ENCODE measurements at regions not wholly inside any gene's neighbourhood (a gene's known extent, or its start where the extent isn't known, plus 50 kb on each side); places are given as distances from the start of the nearest gene placed in this dataset.

DNA sequence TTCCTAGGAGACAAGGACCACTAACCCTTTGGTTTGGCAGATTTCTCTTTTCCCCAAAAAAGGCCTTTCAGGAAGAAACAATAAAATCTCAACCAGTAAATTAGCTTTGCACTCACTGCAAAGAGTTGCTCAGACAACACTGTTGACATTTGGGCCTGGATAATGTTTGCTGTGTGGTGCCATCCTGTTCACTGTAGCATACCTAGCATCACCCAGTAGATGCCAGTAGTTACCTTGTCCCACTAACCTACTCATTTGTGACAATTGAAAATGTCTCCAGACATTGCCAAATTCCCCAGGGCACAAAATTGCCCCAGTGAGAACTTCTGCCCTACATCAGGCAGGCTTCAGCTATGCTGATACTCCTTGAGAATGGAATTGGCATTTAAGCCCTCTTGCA lies 177.0 kb upstream of the ERCC4 start:
- DNase-seq: no peak

- no peak for DNase-seq
Observed at GRCh38 chr16:13743571-13743970, 176.4 kb upstream of the ERCC4 start.

- no peak for DNase-seq
Observed at GRCh38 chr16:13756411-13757140, 163.4 kb upstream of the ERCC4 start.

- DNase-seq: no peak
Observed at GRCh38 chr16:13766334-13766733, 153.6 kb upstream of the ERCC4 start.

- DNase-seq: no peak
Observed at GRCh38 chr16:13767215-13767614, 152.7 kb upstream of the ERCC4 start.

DNA sequence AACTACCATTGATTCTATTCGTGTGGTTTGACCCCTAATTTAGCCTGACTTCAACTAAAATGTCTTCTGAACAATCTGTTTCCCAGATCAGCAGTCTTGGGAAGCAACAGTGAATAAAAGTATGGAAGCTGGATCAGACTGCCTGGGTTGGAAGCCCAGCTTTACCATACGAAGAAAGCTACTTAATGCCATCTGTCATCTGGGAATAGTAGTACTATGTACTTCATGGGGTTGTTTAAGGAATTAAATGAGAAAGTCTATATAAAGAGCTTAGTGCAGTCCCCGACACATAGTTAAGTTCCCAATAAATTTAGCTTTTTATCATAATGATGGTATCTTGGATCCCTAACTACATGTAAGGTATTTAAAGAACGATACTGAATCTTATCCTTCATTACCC lies 151.5 kb upstream of the ERCC4 start:
- DNase-seq: no peak

DNA sequence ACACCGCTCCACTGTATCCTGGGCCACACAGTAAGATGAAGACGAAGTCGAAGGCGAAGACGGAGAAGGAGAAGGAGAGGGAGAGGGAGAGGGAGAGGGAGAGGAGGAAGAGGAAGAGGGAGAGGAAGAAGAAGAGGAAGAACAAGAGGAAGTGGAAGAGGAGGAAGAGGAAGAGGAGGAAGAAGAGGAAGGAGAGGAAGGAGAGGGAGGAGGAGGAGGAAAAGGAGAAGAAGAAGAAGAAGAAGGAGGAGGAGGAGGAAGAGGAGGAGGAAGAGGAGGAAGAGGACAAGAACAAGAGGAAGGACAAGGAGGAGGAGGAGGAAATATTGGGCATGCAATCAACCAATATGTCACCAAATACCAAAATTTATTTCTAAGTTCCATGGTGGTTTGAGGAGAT lies 149.5 kb upstream of the ERCC4 start:
- no peak for DNase-seq

DNA sequence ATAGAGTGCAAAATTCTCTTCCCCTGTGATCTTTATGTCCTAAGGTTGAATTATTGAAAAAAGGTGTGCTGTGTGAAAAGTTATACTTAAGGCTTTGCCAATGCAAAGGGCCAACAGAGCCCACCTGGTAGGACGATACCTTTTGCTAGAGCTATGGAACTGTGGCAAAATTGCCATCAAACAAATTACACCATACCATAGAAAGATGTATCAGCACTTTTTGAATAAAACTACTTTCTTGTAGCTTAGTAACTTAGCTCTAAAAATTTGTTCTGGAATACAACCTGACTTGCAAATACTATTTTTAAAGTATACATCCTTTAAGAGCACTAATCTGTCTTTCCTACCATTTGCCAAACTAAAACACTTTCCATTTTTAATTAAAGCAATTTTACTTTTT lies 147.2 kb upstream of the ERCC4 start:
- DNase-seq: no peak

GRCh38 chr16:13779676-13780075 lies 140.3 kb upstream of the ERCC4 start:
- no peak for DNase-seq

DNA sequence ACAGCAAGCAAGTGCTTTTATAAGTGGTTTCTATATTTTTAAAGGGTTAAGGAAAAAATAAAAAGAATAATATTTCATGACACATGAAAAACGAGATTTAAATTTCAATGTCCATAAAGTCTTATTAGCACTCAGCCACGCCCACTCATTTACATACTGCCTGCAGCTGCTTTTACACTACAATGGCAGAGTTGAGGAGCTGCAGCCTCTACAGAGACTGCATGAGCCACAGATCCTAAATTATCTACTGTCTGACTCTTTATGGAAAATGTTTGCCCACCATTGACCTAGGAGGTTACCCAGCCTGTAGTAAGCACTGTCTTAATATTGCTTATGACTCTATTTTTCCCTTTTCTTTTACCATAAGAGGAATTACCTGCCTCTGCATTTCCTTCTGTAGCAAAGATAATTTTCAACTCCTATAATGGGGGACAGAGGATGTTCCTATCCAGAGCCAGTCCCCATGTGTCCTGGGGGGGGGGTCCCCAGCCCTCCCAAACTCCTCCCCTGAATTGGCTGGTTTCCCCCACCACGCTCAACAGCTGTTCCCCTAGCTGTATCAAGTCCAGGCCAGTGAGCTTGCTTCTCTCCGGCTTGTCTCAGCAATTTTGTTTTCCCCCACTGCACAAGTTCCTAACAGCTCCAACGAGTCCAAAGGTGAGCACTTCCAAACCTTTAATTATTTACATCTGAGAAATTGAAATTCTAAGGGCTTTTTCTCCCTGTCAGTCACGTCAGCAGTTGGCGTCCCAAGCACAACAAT lies 139.4 kb upstream of the ERCC4 start:
- DNase-seq: no peak

- no peak for DNase-seq
Observed at GRCh38 chr16:13781169-13781564, 138.8 kb upstream of the ERCC4 start.

GRCh38 chr16:13781575-13782338 lies 138.2 kb upstream of the ERCC4 start:
- DNase-seq: no peak

- no peak for DNase-seq
Observed at GRCh38 chr16:13791095-13791494, 128.9 kb upstream of the ERCC4 start.

- no peak for DNase-seq
Observed at GRCh38 chr16:13793841-13794409, 126.0 kb upstream of the ERCC4 start.

DNA sequence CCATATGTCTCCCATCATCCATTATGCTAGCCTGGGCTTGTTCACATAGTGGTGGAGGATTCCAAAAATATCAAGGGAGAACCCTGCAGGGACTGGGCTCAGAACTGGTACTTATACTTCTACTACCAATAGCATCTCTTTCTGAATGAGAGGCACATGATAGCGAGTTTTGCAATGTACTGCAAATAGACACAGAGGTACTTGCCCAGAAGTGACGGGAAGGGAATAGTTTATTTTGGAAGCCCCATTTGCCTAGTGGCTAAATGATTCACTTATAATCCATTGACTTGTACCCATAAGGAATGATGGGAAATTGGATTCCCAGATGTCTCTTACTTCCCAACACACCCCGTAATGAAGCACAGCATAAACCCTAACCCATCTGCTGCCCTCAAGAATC lies 124.8 kb upstream of the ERCC4 start:
- no peak for DNase-seq

DNA sequence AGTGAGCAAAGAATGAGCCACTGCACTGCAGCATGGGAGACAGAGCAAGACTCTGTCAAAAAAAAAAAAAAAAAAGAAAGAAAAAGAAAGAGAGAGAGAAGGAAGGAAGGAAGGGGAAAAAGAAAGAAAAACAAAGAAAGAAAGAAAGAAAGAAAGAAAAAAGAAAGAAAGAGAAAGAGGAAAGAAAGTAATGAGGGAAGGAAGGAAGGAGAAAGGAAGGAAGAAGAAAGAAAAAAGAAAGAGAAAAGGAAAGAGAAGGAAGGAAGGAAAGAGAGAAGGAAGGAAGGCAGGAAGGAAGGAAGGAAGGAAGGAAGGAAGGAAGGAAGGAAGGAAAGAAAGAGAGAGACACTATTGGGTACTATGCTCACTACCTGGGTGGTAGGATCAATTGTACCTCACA lies 122.2 kb upstream of the ERCC4 start:
- no peak for DNase-seq

DNA sequence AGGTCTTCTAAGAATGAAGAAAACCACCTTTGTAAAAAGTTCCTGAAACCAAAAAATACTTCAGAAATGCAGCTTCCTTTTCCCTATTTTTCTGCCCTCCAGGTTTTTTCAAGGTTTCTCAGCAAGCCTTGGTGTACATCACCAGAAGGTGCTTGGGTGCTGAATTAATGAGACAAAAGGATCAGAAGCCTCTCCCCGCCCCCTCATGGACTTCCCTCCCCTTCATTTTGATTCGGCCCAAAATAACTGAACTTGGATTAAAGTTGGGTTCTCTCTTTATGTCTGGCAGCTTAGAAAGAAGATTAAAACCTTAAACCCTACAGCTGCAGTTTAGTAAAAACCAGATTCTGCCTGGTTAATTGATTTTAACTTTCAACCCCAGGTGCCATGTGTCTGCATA lies 121.7 kb upstream of the ERCC4 start:
- DNase-seq: no peak

- DNase-seq: no peak
Observed at GRCh38 chr16:13803974-13804373, 116.0 kb upstream of the ERCC4 start.

DNA sequence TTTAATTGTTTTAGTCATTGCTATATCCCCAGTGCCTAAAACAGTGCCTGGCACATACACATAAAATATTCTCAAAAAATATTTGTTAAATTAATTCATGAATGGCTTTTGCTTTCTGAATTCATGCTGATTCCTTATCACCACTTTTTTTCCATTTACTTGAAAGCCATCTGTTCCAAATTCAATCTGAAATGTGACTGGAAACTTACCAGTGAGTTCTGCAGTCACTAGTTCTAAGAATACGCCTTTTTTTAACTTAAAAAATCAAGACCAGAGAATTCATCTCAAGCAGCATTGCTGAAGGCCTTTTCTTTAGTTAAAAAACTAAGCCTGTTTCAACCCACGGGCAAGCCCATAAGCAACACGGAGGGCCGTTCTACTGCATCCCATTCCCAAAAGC lies 114.0 kb upstream of the ERCC4 start:
- DNase-seq: no peak

GRCh38 chr16:13806671-13807070 lies 113.3 kb upstream of the ERCC4 start:
- DNase-seq: no peak

DNA sequence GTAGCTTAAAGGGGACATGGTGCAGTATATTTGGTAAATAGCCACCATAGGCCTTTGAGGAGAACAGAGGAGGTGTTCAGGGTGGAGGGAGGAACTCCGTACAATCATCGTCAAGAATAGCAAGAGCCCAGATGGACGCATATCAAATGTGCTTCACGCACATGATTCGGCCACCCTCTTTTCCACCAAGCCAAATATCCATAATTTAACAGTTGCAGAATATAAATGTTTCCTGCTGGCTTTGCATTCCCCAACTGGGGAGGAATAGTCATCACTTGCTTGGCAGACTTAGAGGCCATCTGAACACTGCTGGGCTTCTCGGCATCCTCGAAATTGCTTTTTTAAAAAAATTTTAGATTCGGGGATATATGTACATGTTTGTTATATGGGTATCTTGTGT lies 111.9 kb upstream of the ERCC4 start:
- DNase-seq: no peak

GRCh38 chr16:13809765-13810164 lies 110.2 kb upstream of the ERCC4 start:
- DNase-seq: no peak

DNA sequence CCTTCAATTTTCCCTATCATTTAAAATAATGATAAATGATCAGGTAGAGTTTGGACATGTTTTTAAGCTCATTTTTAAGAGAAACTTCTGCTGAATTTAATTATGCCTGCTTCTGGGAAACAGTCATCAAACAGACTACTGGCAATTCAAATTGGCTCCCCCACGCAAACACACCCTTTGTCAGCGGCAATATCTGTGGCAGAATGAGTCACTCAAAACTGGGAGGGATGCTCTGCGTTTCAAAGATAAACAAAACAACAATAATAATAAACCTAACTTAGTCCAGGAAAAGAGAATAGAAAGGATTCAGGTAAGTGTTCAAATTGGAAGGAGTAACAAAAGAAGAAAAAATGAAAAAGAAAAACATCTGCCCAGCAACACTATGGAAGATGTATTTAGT lies 108.1 kb upstream of the ERCC4 start:
- no peak for DNase-seq

- no peak for DNase-seq
Observed at GRCh38 chr16:13816701-13817100, 103.3 kb upstream of the ERCC4 start.
